DND-41 (cell line): ENCODE measurements at regions not wholly inside any gene's neighbourhood (a gene's known extent, or its start where the extent isn't known, plus 50 kb on each side); places are given as distances from the start of the nearest gene placed in this dataset.

Source experiments
- EZH2 ChIP-seq: IDR thresholded peaks from 3 replicates; pipeline ENCODE4 v1.6.1; 2012; ENCODE audit warnings: borderline replicate concordance, low read depth, mild to moderate bottlenecking, moderate library complexity, low read length, inconsistent platforms; ENCODE audit not compliant: severe bottlenecking
- TF ChIP-seq, protein P1 (sequence below): IDR thresholded peaks from 2 replicates; pipeline ENCODE4 v1.5.1; 2012; ENCODE audit warnings: borderline replicate concordance, low read length, moderate library complexity, mild to moderate bottlenecking; ENCODE audit not compliant: poor library complexity, severe bottlenecking; ENCODE audit errors: extremely low read depth

DNA sequence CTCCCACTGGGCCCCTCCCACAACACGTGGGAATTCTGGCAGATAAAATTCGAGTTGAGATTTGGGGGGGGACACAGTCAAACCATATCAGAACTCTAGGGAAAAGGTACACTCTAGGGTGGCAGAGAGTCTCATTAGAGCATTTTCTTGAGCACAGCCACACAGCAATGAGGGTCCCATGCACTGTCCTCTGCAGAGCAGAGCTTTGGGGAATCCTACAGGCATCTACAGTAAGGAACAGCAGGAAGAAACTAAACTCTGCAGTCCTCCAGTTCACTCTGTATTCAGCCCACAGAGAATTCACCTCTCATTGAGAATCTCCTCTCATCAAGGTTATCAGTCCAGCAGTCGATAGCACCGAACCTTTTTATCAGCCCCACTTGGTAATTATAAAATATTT is 438.6 kb upstream of the NOX3 start:
- TF ChIP-seq, protein P1, sequence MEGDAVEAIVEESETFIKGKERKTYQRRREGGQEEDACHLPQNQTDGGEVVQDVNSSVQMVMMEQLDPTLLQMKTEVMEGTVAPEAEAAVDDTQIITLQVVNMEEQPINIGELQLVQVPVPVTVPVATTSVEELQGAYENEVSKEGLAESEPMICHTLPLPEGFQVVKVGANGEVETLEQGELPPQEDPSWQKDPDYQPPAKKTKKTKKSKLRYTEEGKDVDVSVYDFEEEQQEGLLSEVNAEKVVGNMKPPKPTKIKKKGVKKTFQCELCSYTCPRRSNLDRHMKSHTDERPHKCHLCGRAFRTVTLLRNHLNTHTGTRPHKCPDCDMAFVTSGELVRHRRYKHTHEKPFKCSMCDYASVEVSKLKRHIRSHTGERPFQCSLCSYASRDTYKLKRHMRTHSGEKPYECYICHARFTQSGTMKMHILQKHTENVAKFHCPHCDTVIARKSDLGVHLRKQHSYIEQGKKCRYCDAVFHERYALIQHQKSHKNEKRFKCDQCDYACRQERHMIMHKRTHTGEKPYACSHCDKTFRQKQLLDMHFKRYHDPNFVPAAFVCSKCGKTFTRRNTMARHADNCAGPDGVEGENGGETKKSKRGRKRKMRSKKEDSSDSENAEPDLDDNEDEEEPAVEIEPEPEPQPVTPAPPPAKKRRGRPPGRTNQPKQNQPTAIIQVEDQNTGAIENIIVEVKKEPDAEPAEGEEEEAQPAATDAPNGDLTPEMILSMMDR = no peak
- no peak for TF ChIP-seq EZH2
